Spleen (tissue), 11 donors: ENCODE measurements at regions not wholly inside any gene's neighbourhood (a gene's known extent, or its start where the extent isn't known, plus 50 kb on each side); places are given as distances from the start of the nearest gene placed in this dataset.

Experiments
- DNase-seq: peaks from one replicate; pipeline ENCODE4 v3.0.0-alpha.2; 2020
- H3K27ac ChIP-seq, 8 donors: fragments of 200-600 bp; sonication (generic) in 7 of 8; 1 replicate in 4 of 8; 2 replicates in 4 of 8; pipeline versions ENCODE4 v1.5.0 to v1.8.0; 2016 to 2021; ENCODE audit warnings: inconsistent platforms in 4 of 8, mild to moderate bottlenecking in 4 of 8, moderate library complexity in 1 of 8
- H3K27me3 ChIP-seq, 7 donors: fragments of 200-600 bp; sonication (generic) in 6 of 7; replicated peaks in 1 of 7; 1 replicate in 4 of 7; 2 replicates in 3 of 7; pipeline versions ENCODE4 v1.5.0 to v1.8.0; 2016 to 2021; ENCODE audit warnings: inconsistent platforms in 3 of 7, mild to moderate bottlenecking in 1 of 7
- H3K36me3 ChIP-seq, 6 donors: fragments of 200-600 bp; sonication (generic) in 5 of 6; 1 replicate in 4 of 6; 2 replicates in 2 of 6; pipeline versions ENCODE4 v1.5.0 to v1.8.0; 2016 to 2021; ENCODE audit warnings: inconsistent platforms in 2 of 6
- H3K4me1 ChIP-seq, 6 donors: fragments of 200-600 bp; sonication (generic) in 5 of 6; 1 replicate in 3 of 6; 2 replicates in 3 of 6; pipeline versions ENCODE4 v1.5.0 to v1.8.0; 2016 to 2021; ENCODE audit warnings: inconsistent platforms in 3 of 6
- H3K4me3 ChIP-seq, 8 donors: fragments of 200-600 bp; sonication (generic) in 7 of 8; 1 replicate in 4 of 8; 2 replicates in 4 of 8; pipeline versions ENCODE4 v1.5.0 to v1.8.0; 2016 to 2021; ENCODE audit warnings: inconsistent platforms in 4 of 8, mild to moderate bottlenecking in 4 of 8, moderate library complexity in 2 of 8
- H3K9me3 ChIP-seq, 8 donors: fragments of 200-600 bp; sonication (generic) in 7 of 8; 1 replicate in 4 of 8; 2 replicates in 4 of 8; pipeline versions ENCODE4 v1.5.0 to v1.8.0; 2016 to 2021; ENCODE audit warnings: inconsistent platforms in 4 of 8
- CTCF ChIP-seq, 11 experiments: fragments of 200-600 bp in 7 of 11; fragments of 450-650 bp in 4 of 11; sonication (generic) in 4 of 11; IDR thresholded peaks in 8 of 11; conservative IDR thresholded peaks in 3 of 11; 1 replicate in 7 of 11; 2 replicates in 4 of 11; pipeline versions ENCODE4 v1.4.0 to v1.8.0; 2016 to 2021; ENCODE audit warnings: antibody characterized with exemption in 11 of 11, inconsistent platforms in 4 of 11, mild to moderate bottlenecking in 1 of 11
- POLR2A ChIP-seq, 3 donors: fragments of 450-650 bp; IDR thresholded peaks; one replicate each; pipeline ENCODE4 v1.5.1; 2017; ENCODE audit warnings: antibody characterized with exemption in 3 of 3, mild to moderate bottlenecking in 1 of 3
- POLR2AphosphoS5 ChIP-seq, 3 donors: sonication (generic); formaldehyde crosslinking; IDR thresholded peaks; one replicate each; pipeline ENCODE4 v1.5.1; 2017; ENCODE audit warnings: antibody characterized with exemption in 3 of 3
- WGBS, 5 donors: extraction: QIAGEN DNeasy Blood & Tissue Kit in 3 of 5; methylation state at CpG; one replicate each; pipeline versions ENCODE4 v1.1.5 to v1.1.7; 2013 to 2018; 5-methylcytosine and 5-hydroxymethylcytosine counted together
- intact Hi-C: fragments of 100-400 bp; cut with DNase I; formaldehyde crosslinking; loops from one replicate; pipeline ENCODE4 v1.15.0; 2023; ENCODE audit warnings: low total_unique reads
- donor health status: healthy with polysubstance abuse.
- donor health status: DM: no; HTN: no; CAD: no; lungs with moderate emphysema.
- donor health status: DM: no; HTN: no; CAD: no.
- donor health status: Bipolar disorder and iron deficiency.
- donor health status: healthy.
- donor health status: DM: no; HTN: no; CAD: no.
- donor health status: DM: yes; HTN: yes; CAD: no.

GRCh38 chr9:104264431-104264830 lies 170.3 kb downstream of the SMC2 start:
- peaks cover 0 to 2% (median 0%) of the 10 kb centered on the region in 8 donors for H3K9me3 ChIP-seq
- H3K36me3 ChIP-seq, result no peaks in the 10 kb centered on the region
- intact Hi-C loops, result no loop called here
- no peak for DNase-seq
- TF ChIP-seq POLR2AphosphoS5 (IDR thresholded peaks at IDR 0.05) (no peak), CTCF (IDR thresholded peaks at IDR 0.05 in 8 of 11, conservative IDR thresholded peaks at IDR 0.05 in 3 of 11) (no peak), POLR2A (IDR thresholded peaks at IDR 0.05) (no peak)
- WGBS, 5 donors, result 0 to 45% (median 0%) methylated on average over 1 of the region's 1 CpG
- H3K4me3 ChIP-seq, result no peak overlapping the region
- no peaks in the 10 kb centered on the region for H3K4me1 ChIP-seq
- no peaks in the 10 kb centered on the region for H3K27me3 ChIP-seq
- H3K27ac ChIP-seq, result no peak overlapping the region

- no peak for DNase-seq
- intact Hi-C loops, result no loop called here
- Histone ChIP-seq H3K9me3 (peaks cover 0 to 2% (median 0%) of the 10 kb centered on the region in 8 donors), H3K27me3 (no peaks in the 10 kb centered on the region), H3K36me3 (no peaks in the 10 kb centered on the region), H3K4me3 (no peak overlapping the region), H3K27ac (no peak overlapping the region), H3K4me1 (no peaks in the 10 kb centered on the region)
- TF ChIP-seq POLR2AphosphoS5 (IDR thresholded peaks at IDR 0.05) (no peak), CTCF (IDR thresholded peaks at IDR 0.05 in 8 of 11, conservative IDR thresholded peaks at IDR 0.05 in 3 of 11) (no peak), POLR2A (IDR thresholded peaks at IDR 0.05) (no peak)
Measured at GRCh38 chr9:104269374-104269773, 175.3 kb downstream of the SMC2 start.

GRCh38 chr9:104269996-104270963 lies 176.2 kb downstream of the SMC2 start:
- H3K27ac ChIP-seq, result no peak overlapping the region
- WGBS, 5 donors, result 71 to 82% (median 77%) methylated on average over 4 of the region's 4 CpGs

More at GRCh38 chr9:104269996-104270963, 176.2 kb downstream of the SMC2 start:
- no peaks in the 10 kb centered on the region for H3K36me3 ChIP-seq
- no peaks in the 10 kb centered on the region for H3K27me3 ChIP-seq
- intact Hi-C loops, result no loop called here
- H3K4me3 ChIP-seq, result no peak overlapping the region
- no peak for TF ChIP-seq CTCF (IDR thresholded peaks at IDR 0.05 in 8 of 11, conservative IDR thresholded peaks at IDR 0.05 in 3 of 11)
- TF ChIP-seq POLR2A (IDR thresholded peaks at IDR 0.05), result no peak
- TF ChIP-seq POLR2AphosphoS5 (IDR thresholded peaks at IDR 0.05), result no peak
- H3K9me3 ChIP-seq, result no peaks in the 10 kb centered on the region
- no peak for DNase-seq
- no peaks in the 10 kb centered on the region for H3K4me1 ChIP-seq
